ENCODE measurements at regions not wholly inside any gene's neighbourhood (a gene's known extent, or its start where the extent isn't known, plus 50 kb on each side); places are given as distances from the start of the nearest gene placed in this dataset.

DNA sequence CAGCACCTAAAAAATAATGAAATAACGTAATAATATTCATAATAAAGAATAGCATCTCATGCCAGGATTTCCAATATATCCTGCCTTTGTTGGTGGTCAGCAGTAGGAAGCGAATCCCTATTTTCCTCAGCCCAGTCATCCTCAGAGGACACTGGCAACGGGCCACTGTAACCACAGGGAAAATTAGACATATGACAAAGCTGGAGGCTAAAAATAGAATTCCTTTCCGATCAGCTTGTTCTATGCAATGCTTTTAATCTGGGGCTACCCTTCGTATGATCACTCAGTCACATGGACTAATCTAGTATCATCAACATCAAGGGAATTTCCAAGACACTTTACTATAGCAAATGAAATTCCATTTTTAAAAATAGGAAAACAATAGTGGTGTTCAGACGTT lies 246.9 kb upstream of the KCNJ16 start:
- WGBS (ENCODE audit: insufficient coverage, low coverage, low lambda C conversion rate, missing lambda C conversion rate): 30% methylated on average over 6 of the region's 6 CpGs
- no peaks in the 10 kb centered on the region for H3K27me3 ChIP-seq
- H3K4me1 ChIP-seq: no peaks in the 10 kb centered on the region
- TF ChIP-seq POLR2A (IDR thresholded peaks at IDR 0.05): no peak
- TF ChIP-seq, protein P1, sequence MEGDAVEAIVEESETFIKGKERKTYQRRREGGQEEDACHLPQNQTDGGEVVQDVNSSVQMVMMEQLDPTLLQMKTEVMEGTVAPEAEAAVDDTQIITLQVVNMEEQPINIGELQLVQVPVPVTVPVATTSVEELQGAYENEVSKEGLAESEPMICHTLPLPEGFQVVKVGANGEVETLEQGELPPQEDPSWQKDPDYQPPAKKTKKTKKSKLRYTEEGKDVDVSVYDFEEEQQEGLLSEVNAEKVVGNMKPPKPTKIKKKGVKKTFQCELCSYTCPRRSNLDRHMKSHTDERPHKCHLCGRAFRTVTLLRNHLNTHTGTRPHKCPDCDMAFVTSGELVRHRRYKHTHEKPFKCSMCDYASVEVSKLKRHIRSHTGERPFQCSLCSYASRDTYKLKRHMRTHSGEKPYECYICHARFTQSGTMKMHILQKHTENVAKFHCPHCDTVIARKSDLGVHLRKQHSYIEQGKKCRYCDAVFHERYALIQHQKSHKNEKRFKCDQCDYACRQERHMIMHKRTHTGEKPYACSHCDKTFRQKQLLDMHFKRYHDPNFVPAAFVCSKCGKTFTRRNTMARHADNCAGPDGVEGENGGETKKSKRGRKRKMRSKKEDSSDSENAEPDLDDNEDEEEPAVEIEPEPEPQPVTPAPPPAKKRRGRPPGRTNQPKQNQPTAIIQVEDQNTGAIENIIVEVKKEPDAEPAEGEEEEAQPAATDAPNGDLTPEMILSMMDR (IDR thresholded peaks at IDR 0.05): no peak
- H3K36me3 ChIP-seq: no peaks in the 10 kb centered on the region
- DNase-seq: no peak
- ATAC-seq: peak in 3 of 4 donors; percentile 14 to 67 (median 28)
- H3K27ac ChIP-seq: no peak overlapping the region
- no peak overlapping the region for H3K4me3 ChIP-seq
- no peaks in the 10 kb centered on the region for H3K9me3 ChIP-seq
- intact Hi-C loops (cut with DNase I): no loop called here

DNA sequence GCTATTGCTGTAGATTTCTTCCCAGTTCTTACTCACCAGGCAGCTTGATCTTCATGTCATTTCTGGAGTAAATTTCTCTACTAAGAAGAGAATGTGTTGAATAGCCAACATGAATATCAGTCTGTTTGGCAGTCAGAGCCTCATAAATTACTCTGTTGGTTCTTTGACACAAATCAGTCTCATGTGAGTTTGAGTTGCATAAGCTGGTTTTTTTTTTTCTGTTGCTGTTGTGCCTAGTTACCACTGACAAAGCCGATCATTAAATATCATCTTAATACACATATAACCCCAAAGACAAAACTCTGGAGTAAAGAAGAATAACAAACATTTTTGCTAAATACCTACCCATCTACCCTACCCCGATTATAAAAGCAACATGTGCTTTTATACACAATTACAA lies 240.5 kb upstream of the KCNJ16 start:
- Histone ChIP-seq H3K4me3 (no peak overlapping the region), H3K36me3 (no peaks in the 10 kb centered on the region), H3K27ac (no peak overlapping the region), H3K4me1 (no peaks in the 10 kb centered on the region), H3K27me3 (peaks cover 0 to 5% of the 10 kb centered on the region in 2 donors), H3K9me3 (no peaks in the 10 kb centered on the region)
- WGBS (ENCODE audit: insufficient coverage, low coverage, low lambda C conversion rate, missing lambda C conversion rate): 62% methylated on average over 2 of the region's 2 CpGs
- intact Hi-C loops (cut with DNase I): no loop called here
- ATAC-seq: no peak
- DNase-seq: no peak
- no peak for TF ChIP-seq POLR2A (IDR thresholded peaks at IDR 0.05)
- TF ChIP-seq, protein P1 (IDR thresholded peaks at IDR 0.05): no peak

DNA sequence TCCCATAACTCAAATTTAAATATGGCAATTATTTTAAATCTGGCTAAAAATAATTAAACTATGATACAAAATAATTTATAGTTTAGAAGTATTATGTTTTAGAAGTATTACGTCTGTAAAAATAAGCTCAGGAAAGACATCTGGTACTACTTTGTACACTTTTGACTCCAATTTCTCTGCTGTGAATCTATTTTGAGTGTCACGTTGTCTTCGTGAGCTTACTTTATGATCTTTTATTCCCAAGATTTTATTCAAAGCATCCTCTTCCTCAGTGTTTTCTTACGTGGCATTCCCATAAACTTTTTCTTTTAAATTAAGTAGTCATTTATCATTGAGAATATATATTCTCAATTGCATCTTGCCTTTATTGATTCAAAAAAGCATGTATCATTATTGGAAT lies 223.3 kb upstream of the KCNJ16 start:
- H3K9me3 ChIP-seq: no peaks in the 10 kb centered on the region

DNA sequence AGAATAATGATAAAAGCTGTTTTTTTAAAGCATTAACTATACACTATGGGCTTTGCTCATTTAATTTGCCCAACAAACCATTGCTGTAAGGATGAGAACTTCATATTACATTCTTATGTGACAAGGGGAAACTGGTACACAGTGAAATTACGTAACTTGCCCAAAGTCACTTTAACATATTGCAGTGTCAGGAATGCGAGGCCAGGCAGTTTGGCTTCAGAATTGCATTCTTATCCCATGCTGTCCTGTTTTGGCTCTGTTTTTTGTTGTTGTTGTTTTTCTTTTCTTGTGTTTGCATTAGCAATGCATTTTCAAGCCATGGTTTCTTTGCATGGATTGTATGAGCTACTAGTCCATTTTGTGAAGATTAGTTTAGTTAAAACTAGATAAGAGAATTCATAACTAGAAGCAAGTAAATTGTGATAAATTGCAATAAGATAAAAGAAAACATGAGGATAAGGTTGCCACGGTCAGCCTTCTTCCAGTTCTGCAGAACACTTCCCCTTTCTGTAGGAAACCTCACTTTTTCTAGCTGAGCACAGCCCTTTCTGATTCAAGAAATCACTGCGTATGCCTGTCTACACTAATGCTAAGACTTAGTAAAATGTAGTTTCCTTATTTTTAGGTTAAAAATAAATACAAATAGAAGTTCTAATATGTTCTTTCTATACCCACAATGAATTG lies 221.3 kb upstream of the KCNJ16 start:
- WGBS (ENCODE audit: insufficient coverage, low coverage, low lambda C conversion rate, missing lambda C conversion rate): 19% methylated on average over 4 of the region's 4 CpGs
- intact Hi-C loops (cut with DNase I): no loop called here

More for the DNA sequence above, 223.3 kb upstream of the KCNJ16 start:
- TF ChIP-seq, protein P1 (IDR thresholded peaks at IDR 0.05): no peak
- no peak for TF ChIP-seq POLR2A (IDR thresholded peaks at IDR 0.05)
- WGBS (ENCODE audit: insufficient coverage, low coverage, low lambda C conversion rate, missing lambda C conversion rate): 68% methylated on average over 4 of the region's 4 CpGs
- H3K27ac ChIP-seq: no peak overlapping the region
- no peak for DNase-seq
- ATAC-seq: no peak
- no peaks in the 10 kb centered on the region for H3K4me1 ChIP-seq
- H3K4me3 ChIP-seq: no peak overlapping the region
- intact Hi-C loops (cut with DNase I): no loop called here
- H3K36me3 ChIP-seq: no peaks in the 10 kb centered on the region
- H3K27me3 ChIP-seq: no peaks in the 10 kb centered on the region

More for the DNA sequence above, 221.3 kb upstream of the KCNJ16 start:
- H3K27me3 ChIP-seq: no peaks in the 10 kb centered on the region
- H3K9me3 ChIP-seq: peaks cover 0 to 5% (median 0%) of the 10 kb centered on the region in 4 donors
- no peak overlapping the region for H3K27ac ChIP-seq
- no peaks in the 10 kb centered on the region for H3K4me1 ChIP-seq
- ATAC-seq (peak; percentile 53 to 72 (median 57)), DNase-seq (no peak)
- no peak for TF ChIP-seq POLR2A (IDR thresholded peaks at IDR 0.05)
- TF ChIP-seq, protein P1 (IDR thresholded peaks at IDR 0.05): no peak
- H3K36me3 ChIP-seq: no peaks in the 10 kb centered on the region
- H3K4me3 ChIP-seq: no peak overlapping the region
